ENCODE measurements at regions not wholly inside any gene's neighbourhood (a gene's known extent, or its start where the extent isn't known, plus 50 kb on each side); places are given as distances from the start of the nearest gene placed in this dataset.

DNA sequence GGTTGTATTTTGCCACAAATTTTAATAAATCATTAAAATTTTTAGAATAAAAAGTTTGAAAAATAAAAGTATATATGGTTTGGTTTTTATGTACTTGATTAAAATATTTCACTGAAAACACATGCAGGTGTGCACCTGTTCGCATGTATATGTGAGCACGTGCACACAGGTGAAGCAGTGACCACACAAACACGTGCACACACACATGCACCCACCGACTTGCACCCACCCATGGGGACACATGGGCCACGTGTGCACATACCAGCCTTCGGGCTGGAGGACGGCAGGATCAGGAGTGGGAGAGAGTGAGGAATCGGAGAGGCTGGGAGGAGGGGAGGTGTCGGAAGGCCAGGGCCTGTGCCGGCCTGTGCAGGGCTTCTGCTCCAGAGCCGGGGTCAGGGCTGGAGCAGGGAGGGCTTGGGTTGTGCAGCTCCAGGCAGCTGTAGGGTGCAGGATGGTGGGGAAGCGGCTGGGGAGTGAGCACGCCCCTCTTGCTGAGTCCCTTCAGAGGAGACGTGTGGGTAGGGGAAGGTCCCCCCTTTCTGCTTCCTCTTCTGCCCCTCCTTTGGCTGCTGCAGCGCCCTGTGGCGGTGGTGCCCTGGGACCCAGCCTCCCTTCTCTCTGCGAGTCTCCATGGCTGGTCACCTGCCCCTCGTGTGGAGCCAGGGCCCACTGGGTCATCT lies 106.9 kb upstream of the HDAC4 start:
- no peak for FAIRE-seq

DNA sequence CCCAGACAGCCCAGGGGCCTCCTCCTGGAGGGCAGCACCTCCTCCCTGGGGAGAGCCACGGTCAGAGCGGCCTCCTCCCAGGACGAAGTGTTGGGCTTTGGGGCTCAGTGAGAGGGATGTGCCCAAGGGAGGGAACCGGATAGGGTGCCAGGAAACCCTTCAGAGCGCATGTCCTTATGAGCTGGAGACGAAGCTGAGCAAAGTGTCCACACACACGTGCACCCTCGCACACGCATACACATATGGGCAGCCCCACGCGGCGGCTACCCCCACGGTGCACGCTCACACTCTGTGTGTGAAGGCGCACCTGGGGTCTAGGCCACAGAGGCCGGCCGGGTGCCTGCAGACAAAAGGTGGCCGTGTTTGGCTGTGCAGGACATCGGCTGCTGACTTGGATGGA lies 106.1 kb upstream of the HDAC4 start:
- FAIRE-seq = no peak
- no peak for DNase-seq (ENCODE audit: extremely low spot score, insufficient read length, low read depth)

More for the DNA sequence above, 106.9 kb upstream of the HDAC4 start:
- no peak for DNase-seq (ENCODE audit: extremely low spot score, insufficient read length, low read depth)

- FAIRE-seq (no peak), DNase-seq (ENCODE audit: extremely low spot score, insufficient read length, low read depth) (no peak)
Observed at GRCh38 chr2:239506101-239506857, 105.5 kb upstream of the HDAC4 start.

- DNase-seq (ENCODE audit: extremely low spot score, insufficient read length, low read depth) (no peak), FAIRE-seq (no peak)
Observed at GRCh38 chr2:239504643-239505235, 103.9 kb upstream of the HDAC4 start.

GRCh38 chr2:239502430-239503186 lies 101.8 kb upstream of the HDAC4 start:
- DNase-seq (ENCODE audit: extremely low spot score, insufficient read length, low read depth) (no peak), FAIRE-seq (no peak)

DNA sequence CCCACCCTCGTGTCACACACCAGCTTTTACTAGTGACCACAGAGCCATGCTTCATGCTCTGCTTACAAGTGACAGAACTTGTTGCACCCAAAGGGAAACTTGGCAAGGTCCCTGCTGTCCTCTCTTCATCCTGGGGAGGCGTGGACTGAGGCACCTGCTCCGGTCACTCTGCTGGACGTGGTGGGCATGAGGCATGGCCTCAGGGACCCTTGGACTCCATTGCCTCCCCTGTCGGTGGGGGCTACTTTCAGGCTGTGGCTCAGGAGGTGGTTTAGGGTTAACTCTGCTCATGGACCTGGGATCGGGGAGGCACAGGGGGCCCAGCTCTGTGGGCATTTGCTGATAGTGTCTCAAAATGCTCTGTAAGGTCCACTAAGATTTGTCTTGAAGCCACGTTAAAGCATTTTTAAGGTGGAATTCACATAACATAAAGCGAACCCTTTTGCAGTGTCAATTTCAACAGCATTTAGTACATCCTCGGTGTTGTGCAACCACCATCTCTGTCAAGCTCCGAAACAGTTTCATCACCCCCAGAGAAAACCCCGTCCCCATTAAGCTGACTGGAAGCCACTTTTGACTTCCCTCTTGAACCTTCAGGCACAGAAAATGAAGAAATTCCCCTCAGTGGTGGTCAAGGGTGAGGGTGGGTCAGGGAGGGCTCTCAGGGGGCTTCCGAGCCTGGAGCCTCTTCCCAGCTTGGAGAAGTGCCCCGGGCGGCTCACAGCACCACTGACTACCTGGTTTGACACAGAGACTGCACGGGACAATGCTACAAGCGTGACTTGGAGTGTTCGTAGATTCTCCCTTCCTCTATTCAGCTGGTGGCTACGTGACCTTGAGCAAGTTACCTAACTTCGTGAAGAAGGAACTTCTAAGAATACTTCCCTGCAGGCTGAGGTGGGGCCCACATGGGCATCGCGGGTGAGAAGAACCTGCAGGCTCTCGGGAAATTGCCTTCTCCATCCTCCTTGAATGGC lies 100.0 kb upstream of the HDAC4 start:
- no peak for DNase-seq (ENCODE audit: extremely low spot score, insufficient read length, low read depth)

DNA sequence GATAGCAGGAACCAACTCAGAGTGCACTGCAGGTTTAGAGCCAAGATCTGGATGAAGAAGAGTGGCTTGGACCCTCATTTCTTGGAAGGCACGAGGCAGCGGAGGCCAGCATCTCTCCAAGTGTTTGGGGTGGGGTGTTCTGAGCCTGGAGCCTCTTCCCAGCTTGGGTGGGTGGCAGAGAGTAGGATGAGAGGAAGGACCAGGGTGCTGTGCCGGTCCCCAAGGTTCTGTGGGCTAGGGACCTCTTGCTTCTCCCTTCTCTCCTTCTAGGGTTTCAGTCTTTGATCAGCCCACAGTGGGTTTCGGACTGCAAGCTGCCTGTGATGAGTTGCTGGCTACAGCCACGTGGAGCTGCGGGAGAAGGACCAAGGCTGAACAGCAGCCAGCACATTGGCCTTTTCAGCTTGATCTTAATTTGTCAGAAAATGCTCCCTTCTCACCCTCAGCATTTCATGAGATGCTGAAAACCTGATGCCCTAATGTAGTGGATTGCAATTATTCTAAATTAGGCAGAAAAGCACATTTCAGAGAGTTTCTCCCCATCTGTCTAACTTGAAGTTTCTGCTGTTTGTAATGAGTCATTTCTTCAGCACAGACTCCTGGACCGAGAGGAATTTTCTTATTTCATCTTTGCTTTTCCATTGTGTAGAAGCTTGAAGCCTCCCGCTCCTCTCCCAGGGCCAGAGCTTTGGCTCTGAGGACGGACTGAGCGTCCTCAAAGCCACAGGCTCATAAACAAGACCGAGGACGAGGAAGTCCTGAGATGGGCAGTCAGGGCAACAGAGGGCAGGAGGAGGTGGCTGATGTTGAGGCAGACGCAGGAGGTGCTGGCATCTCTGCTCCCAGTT lies 99.1 kb upstream of the HDAC4 start:
- FAIRE-seq (no peak), DNase-seq (ENCODE audit: extremely low spot score, insufficient read length, low read depth) (no peak)

More for the DNA sequence above, 100.0 kb upstream of the HDAC4 start:
- no peak for FAIRE-seq

GRCh38 chr2:239498981-239499634 lies 98.3 kb upstream of the HDAC4 start:
- no peak for DNase-seq (ENCODE audit: extremely low spot score, insufficient read length, low read depth)
- no peak for FAIRE-seq

- FAIRE-seq = no peak
- DNase-seq (ENCODE audit: extremely low spot score, insufficient read length, low read depth) = no peak
Observed at GRCh38 chr2:239498576-239498975, 97.8 kb upstream of the HDAC4 start.

GRCh38 chr2:239496700-239497099 lies 95.9 kb upstream of the HDAC4 start:
- no peak for FAIRE-seq
- no peak for DNase-seq (ENCODE audit: extremely low spot score, insufficient read length, low read depth)

GRCh38 chr2:239495791-239496233 lies 95.0 kb upstream of the HDAC4 start:
- FAIRE-seq (no peak), DNase-seq (ENCODE audit: extremely low spot score, insufficient read length, low read depth) (no peak)

DNA sequence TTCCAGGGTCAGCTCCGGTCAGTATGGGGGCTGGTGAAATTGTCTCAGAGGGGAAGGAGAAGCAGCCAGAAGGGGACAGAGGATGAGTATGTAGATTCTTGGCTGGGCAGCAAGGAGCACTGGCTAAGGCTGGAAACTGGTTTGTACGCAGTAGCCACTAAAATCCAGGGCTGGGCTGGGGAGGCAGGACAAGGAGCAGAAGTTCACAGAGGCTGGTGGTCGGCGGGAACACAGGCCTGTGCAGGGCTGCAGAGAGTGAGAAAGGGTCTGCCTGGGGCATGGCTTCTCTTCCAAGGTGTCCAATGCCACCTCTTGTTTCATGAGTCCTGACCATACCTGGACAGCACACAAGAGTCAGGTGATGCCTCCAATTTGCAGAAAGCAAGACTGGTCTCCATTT lies 94.4 kb upstream of the HDAC4 start:
- FAIRE-seq = no peak
- no peak for DNase-seq (ENCODE audit: extremely low spot score, insufficient read length, low read depth)

- FAIRE-seq = no peak
Observed at GRCh38 chr2:239494578-239494977, 93.8 kb upstream of the HDAC4 start.

GRCh38 chr2:239489481-239489880 lies 88.7 kb upstream of the HDAC4 start:
- FAIRE-seq = no peak
- DNase-seq (ENCODE audit: extremely low spot score, insufficient read length, low read depth) = no peak

More at GRCh38 chr2:239494578-239494977, 93.8 kb upstream of the HDAC4 start:
- no peak for DNase-seq (ENCODE audit: extremely low spot score, insufficient read length, low read depth)

DNA sequence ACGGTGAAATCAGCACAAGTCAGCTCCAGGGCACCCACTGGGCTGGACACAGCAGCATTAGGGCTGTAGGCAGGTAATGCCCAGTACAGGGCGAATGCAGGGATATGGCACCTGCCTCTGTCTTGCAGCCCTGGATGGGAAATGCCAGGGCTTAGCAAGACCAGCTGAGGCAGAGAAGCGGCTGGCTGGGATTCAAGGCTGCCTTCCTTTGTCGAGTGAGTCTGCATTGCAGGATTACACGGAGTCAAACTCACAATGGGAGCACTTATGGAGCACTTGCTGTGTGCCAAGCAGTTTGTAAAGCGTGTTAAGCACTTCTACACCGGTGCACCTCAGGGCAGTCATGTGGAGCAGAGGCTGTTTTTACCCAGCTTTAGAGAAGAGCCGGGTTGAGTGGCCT lies 87.3 kb upstream of the HDAC4 start:
- FAIRE-seq (no peak), DNase-seq (ENCODE audit: extremely low spot score, insufficient read length, low read depth) (no peak)

GRCh38 chr2:239487272-239487671 lies 86.5 kb upstream of the HDAC4 start:
- FAIRE-seq (no peak), DNase-seq (ENCODE audit: extremely low spot score, insufficient read length, low read depth) (no peak)

- FAIRE-seq (no peak), DNase-seq (ENCODE audit: extremely low spot score, insufficient read length, low read depth) (no peak)
Observed at GRCh38 chr2:239485622-239486021, 84.8 kb upstream of the HDAC4 start.
